GM12872 (cell line): ENCODE measurements at regions not wholly inside any gene's neighbourhood (a gene's known extent, or its start where the extent isn't known, plus 50 kb on each side); places are given as distances from the start of the nearest gene placed in this dataset.
A peak's percentile ranks its signal among the peaks of the same experiment; 100 is the strongest.

Experiments used
- CTCF ChIP-seq: IDR thresholded peaks from 3 replicates; pipeline ENCODE4 v1.5.1; 2011; ENCODE audit warnings: low read depth, mild to moderate bottlenecking, low read length, moderate library complexity; ENCODE audit not compliant: insufficient read depth

GRCh38 chrX:3820167-3820566 lies 106.7 kb upstream of the PRKX start:
- no peak for TF ChIP-seq CTCF

- TF ChIP-seq CTCF = 0 out of 3 replicates have a peak, but pooled peaks have one; percentile 5
Observed at GRCh38 chrX:3815896-3816664, 102.6 kb upstream of the PRKX start.

GRCh38 chrX:3811331-3812311 lies 98.2 kb upstream of the PRKX start:
- TF ChIP-seq CTCF = peak; percentile 53

- TF ChIP-seq CTCF = no peak
Observed at GRCh38 chrX:3807906-3808305, 94.5 kb upstream of the PRKX start.

GRCh38 chrX:3806630-3807029 lies 93.2 kb upstream of the PRKX start:
- TF ChIP-seq CTCF = no peak

- no peak for TF ChIP-seq CTCF
Observed at GRCh38 chrX:3803713-3804112, 90.3 kb upstream of the PRKX start.

- no peak for TF ChIP-seq CTCF
Observed at GRCh38 chrX:3803305-3803704, 89.9 kb upstream of the PRKX start.
